HG03565 (cell line): ENCODE measurements at regions not wholly inside any gene's neighbourhood (a gene's known extent, or its start where the extent isn't known, plus 50 kb on each side); places are given as distances from the start of the nearest gene placed in this dataset.

Source experiments
- ATAC-seq: cut with Tn5 transposase; IDR thresholded peaks from one replicate; pipeline ENCODE4 v1.9.1; 2021; ENCODE audit warnings: mild to moderate bottlenecking, moderate library complexity; ENCODE audit not compliant: unreplicated experiment

DNA sequence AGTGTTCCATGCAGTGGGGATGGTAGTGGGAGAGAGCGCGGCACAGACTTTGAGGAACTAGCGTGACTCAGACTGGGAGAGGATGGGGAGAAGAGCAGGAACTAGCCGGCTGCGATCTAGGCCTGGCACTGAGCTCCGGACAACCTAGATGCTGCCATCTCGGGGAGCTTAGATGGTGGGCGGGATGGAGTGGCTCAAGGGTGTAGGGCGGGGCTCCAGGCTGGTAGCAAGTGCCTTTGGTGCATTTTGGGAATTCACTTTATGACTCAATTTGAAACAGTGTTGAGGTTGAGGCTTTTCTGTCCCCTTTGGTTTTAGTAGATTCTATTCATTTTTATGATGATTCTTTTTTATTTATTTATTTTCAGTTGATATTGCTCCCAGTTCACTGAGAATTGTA is 185.3 kb upstream of the GPR26 start:
- ATAC-seq: no peak

DNA sequence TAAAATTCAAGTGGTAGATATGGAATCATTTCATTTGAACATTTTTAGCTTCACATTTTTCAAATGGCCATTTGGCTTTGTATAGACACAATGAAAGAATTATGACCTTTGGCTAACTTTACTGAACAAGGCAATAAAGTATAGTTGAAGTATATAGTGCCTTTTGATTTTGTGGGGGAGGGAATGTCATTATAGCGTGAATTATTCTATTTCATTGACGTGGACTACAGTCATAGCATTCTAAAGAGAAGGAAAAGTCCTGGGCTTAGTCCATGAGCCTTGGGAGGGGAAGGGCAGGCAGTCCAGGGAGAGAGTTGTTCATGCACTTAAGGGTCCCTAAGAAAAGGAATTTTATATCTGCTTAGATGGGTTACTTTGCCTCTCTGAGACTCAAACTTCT is 181.4 kb upstream of the GPR26 start:
- ATAC-seq: no peak

DNA sequence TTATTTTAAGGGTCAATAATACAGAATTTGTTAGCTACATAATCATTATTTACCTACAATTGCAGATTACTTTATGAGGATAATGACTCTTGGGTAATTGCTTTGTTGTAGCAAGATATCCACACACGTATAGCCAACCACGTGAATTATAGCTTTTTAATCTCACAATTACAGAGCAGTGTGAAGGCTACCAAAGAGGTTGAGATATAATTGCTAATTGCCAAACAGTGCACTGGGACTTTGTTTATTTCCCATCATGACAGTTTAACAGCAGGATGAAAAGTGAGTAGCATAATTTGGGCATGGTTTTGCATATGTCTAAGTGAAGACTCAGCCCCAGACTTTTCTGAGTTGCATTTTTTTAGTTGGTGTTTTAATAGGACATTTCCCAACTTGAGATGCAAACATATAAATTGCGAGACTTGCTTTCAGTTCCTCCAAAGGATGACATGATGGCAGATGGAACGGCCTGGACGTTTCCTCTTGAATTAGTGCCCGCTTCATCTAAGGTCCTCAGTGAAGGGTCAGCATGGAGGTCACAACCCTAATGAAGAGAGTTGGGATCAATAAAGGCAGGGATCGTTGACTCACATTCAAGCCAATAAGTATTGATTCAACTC is 180.7 kb upstream of the GPR26 start:
- no peak for ATAC-seq

- no peak for ATAC-seq
Observed at GRCh38 chr10:123488436-123488835, 177.7 kb upstream of the GPR26 start.

DNA sequence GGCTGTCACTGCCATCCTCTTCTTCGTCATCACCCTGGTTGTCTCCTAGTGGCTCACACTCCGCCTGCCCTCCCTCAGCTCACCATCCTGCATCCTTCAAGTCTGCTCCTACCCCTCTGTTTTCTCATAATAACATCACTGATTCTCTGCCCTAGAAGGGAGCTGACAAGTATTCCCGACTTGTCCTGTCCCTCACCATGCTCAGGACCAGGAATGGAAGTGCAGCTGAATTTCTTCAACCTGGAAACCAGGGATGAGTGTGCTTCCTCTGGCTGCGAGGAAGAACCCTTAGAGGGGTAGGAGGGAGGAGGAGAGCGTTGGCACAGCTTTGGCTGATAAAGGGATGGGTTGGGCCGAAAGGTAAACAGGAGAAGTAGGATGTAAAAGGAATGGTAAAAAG is 174.8 kb upstream of the GPR26 start:
- no peak for ATAC-seq

GRCh38 chr10:123492016-123492415 is 174.1 kb upstream of the GPR26 start:
- ATAC-seq: no peak

GRCh38 chr10:123494301-123494808 is 171.8 kb upstream of the GPR26 start:
- no peak for ATAC-seq

DNA sequence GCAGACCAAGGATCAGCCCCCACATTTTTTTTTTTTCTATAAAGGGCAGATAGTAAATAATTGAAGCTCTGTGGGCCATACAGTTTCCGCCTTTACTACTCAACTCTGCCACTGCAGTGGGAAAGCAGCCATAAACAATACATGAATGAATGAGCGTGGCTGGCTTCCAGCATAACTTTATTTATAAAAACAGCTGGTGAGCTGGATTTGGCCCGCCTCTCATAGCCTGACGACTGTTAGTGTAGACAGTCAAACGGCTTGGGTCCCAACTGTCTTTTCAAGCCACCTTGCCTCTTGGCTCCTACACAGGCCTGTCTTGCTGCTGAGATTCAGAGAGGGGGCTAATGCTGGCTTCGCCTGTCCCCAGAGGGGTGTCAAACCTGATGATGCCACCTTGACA is 169.8 kb upstream of the GPR26 start:
- no peak for ATAC-seq

DNA sequence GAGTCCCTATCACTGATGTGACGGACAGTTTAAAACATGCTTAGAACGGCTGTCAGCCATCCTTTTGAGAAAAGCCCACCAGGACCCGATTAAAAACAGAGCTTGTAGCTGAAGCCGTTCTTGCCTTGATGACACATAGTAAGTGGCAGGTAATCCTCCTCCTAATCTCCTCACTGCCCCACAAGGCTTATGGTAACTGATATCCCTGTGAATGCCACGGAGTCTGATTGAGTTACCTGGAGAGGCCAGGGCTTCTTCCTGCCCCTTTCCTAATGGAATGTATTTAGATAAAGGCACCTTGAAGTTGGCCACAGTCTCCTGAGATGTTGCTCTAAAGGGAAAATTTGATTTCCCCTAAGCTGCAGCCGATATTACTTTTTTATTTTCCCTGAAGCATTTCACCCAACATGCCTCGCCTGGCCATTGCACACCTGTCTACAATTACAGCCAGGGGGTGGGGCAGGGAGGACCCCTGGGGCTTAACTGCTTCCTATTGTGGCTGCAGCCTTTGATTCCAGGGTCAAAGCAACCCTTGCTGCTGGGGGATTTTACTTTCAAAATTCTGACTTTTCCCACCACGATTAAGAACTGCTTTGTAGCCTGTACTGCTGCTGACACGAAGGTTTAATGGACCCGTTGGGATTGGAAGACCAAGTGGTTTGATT is 169.0 kb upstream of the GPR26 start:
- no peak for ATAC-seq

GRCh38 chr10:123500110-123500509 is 166.0 kb upstream of the GPR26 start:
- ATAC-seq: no peak

- ATAC-seq: no peak
Observed at GRCh38 chr10:123501148-123501547, 165.0 kb upstream of the GPR26 start.

DNA sequence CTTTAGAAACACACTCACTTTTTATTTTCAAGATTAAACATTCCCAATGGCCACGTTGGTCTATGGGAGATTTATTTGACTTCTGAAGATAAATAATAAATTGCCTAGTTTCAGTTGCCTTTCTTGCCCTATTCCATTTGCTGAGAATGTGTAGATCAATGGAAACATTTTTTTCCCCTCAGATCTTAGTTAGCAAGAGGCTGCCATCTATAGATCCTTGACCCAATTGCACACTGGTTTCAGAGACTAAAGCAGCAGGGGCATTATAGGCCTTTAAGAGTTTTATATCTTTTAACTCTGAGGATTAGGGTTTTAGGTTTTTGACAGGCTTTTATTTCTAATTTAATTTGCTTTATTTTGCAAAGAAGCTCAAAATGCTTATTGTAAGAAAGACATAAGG is 163.2 kb upstream of the GPR26 start:
- no peak for ATAC-seq

- ATAC-seq: no peak
Observed at GRCh38 chr10:123506455-123506854, 159.7 kb upstream of the GPR26 start.

DNA sequence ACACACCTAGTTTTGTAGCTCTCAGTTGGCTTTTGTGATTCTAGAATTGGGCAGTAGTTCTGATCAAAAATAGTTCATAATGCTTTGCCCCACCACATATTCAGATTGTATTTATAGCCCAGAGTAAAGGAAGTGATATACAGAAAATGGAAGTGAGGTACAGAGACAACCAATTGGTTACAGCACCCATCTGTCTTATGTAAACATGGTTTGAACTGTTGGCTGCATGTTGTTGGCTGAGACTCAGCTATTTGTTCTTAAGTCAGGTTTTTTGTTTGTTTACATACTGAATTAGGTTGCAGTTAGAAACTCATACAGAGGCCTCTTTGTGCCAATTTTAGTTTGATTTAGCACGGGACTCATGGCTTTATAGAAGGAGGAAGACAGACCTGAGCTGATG is 158.9 kb upstream of the GPR26 start:
- ATAC-seq: no peak

- ATAC-seq: no peak
Observed at GRCh38 chr10:123509338-123509737, 156.8 kb upstream of the GPR26 start.

- ATAC-seq: no peak
Observed at GRCh38 chr10:123512901-123513775, 153.0 kb upstream of the GPR26 start.

DNA sequence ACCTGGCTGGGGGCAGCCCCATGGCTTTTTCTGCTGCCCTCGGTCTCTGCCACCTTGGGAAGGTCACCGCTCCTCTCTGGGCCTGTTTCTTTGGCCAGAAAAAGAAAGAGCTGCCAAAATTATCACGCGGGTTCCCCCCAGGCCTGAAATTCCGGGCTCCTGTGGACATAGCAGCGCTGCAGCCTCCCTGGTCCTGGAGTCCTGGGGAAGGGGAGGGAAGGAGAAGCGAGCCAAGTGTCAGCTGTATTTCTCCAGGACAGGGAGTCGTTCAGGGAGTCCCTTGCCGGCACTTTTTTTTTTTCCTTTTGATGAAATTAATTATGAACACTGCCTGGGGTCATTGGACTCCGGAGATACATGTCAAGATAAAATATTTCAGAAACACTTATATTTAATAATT is 152.3 kb upstream of the GPR26 start:
- ATAC-seq: no peak

- ATAC-seq: no peak
Observed at GRCh38 chr10:123514996-123515395, 151.2 kb upstream of the GPR26 start.

DNA sequence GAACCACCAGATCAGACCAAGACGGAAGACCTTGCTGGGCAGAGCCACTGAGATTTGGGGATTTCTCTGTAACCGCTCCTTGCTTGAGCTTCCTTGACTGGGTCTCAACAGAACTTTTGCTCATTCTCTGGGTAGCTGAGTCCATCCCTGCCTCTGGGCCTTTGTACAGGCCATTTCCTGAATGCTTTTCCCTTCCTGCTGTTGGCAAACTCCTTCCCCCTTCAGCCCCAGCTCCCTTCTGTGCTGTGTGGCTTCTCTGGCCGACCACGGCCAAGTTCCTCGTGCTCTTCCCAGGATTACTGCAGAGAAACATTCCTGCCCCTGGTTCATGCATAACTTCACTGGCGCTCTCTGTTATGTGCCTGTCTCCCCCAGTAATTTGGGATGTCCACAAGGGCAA is 150.5 kb upstream of the GPR26 start:
- no peak for ATAC-seq

- no peak for ATAC-seq
Observed at GRCh38 chr10:123516291-123516690, 149.9 kb upstream of the GPR26 start.

DNA sequence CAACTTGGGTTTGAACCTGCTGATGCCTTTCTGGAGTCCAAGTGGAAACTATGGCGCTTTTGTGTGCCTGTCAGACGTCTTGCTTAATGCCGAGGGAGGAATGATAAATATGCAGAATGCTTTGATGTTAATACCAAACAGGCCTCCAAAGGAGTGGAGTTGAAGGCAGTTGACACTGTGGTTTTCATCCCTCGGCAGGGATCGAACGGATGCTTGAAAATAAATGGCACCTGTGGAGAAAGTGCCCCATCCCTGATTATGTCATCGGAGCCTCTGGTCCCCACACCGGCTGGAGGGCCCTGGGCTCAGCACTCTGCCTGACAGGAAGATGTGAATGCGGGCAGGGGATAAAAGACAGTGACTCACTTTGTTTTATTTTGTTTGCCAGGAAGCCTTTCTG is 148.7 kb upstream of the GPR26 start:
- no peak for ATAC-seq

- no peak for ATAC-seq
Observed at GRCh38 chr10:123517901-123518300, 148.3 kb upstream of the GPR26 start.
